ENCODE measurements at regions not wholly inside any gene's neighbourhood (a gene's known extent, or its start where the extent isn't known, plus 50 kb on each side); places are given as distances from the start of the nearest gene placed in this dataset.
"Not testable (repeated sequence)": the region's sequence is repeated elsewhere in the genome, so short reads cannot be mapped to it uniquely, and the experiment has no call there.

DNA sequence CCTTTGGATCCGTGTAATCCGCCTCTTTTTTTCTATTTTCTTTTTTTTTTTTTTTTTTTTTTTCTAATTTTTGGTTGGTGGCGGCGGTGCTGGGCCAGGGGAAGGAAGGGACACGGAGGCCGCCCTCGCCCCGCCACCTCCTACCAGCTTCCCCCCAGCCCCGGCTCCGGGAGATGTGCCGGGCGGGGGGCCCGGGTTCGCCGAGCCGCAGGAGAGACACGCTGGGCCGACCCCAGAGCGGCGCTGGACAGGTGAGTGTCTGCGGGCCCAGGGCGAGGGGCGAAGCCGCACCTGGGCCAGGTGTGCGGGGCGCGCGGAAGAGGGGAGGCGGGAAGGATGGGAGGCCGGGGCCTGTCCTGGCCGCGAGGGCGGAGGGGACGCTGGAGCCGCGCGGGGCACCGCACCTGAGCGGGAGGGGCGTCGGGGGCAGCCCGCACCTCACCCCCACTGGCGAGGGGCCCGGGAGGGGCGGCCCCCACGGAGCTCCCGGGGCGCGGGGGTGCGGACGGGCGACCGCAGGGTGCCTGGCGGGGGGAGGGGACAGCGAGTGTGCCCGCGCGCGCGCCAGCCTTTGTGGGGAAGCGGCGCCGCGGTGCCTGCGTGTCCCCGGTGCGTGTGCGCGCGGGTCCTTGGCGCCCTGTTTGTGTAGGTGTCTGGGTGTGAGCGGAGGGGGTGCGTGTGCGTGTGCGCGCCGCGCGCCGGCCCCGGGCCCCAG is 114.8 kb downstream of the CRLF3 start:
- CTCF ChIA-PET, result interaction anchor here (1.0 kb wide), 1 partner anchor 233 kb away, joined by 5 read pairs; no protein-coding TSS in a partner anchor
- Mint-ChIP-seq H3K4me1 (peaks cover 35% of the 10 kb centered on the region), H3K27ac (peak overlapping the region; percentile 74), H3K4me3 (peak overlapping the region; percentile 74), H3K27me3 (peaks cover 50% of the 10 kb centered on the region)
- H3K9me3 Mint-ChIP-seq; H3K36me3 Mint-ChIP-seq (ENCODE audit: low read depth); POLR2A ChIA-PET: not testable (repeated sequence)
- DNase-seq, result peak; percentile 27

DNA sequence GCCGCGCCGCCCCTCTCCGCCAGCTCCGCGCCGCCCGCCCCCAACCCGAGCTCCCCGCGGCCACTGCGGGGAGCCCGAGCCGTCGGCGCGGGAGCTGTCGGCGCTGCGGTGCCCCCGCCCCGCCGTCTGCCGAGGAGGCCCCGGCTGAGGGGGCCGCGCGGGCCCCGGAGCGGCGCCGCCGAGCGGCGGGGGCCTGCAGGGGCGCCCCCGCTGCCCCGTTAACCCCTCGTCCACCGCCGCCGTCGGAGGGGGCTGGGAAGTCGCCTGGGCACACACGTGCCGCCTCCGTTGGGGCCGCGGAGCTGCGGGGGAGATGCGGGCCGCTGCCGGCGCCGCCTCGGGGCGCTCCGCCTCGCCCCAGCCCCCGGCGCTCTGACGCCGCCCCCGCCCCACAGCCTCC is 115.4 kb downstream of the CRLF3 start:
- POLR2A ChIA-PET; CTCF ChIA-PET; H3K36me3 Mint-ChIP-seq (ENCODE audit: low read depth); DNase-seq; H3K27ac Mint-ChIP-seq; H3K9me3 Mint-ChIP-seq; H3K4me3 Mint-ChIP-seq: not testable (repeated sequence)
- H3K27me3 Mint-ChIP-seq, result peaks cover 53% of the 10 kb centered on the region
- peaks cover 35% of the 10 kb centered on the region for H3K4me1 Mint-ChIP-seq

DNA sequence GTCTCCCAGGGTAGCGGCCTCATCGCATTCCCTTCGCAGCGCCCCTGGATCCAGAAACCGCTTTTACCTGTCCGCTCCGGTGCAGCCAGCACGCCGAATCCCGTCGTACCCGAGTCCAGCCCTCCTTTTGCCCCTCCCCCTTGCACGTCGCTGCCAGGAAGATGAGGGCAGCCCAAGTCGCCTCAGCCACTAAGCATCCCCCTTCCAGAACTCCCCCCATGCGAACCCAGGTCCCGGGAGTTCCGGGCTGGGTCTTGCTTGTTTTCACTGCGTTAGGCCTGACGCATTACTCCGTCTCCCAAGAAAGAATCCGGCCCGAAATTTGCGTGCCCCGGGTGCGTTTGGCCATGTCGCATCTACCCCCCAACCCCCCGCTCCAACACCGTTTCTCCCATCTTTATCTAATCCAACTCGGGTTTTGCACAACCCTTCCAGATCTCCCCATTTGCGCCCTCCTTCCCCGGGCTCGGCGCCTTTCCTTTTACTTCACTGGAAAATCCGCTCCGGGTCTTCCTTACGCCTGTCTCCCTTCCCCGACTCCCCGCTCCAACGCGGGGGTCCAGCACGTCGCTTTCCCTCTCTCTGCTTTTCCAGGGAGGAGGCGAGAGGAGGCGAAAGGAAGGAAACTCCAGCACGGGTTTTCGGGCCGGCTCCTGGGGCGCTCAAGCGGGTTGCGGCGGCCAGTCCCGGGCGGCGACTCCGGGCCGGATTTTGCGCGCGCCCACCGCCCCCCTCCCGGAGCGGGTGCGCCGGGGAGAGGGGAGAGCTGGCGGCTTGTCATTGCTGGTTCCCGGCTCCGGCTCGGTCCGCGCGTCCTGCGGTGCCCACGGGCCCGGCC is 116.0 kb downstream of the CRLF3 start:
- CTCF ChIA-PET, POLR2A ChIA-PET: not testable (repeated sequence)
- H3K27me3 Mint-ChIP-seq, result peaks cover 57% of the 10 kb centered on the region

DNA sequence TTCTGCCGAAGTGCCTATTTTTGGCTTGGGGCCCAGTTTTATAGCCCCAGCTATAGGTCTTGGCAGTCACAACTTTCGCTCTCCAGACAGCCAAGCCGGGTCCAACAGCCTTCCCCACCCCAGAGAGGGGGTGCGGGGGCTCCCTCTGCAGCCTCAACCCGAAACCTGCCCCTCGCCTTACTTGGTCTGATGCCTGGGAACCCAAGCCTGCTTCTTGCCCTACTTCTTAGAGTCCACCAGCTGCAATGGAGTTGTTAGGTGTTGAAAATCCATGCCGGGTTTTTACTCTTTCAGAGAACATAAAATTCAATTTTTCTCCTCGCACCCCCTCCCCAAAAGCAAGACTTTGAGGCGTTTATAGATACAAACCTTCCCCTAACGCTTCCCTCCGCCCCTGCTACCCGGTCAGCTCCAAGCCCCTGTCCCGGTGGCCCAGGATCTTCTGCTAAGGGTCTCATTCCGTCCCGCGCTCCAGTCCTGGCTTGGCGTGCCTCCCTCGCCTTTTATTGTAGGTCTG is 116.7 kb downstream of the CRLF3 start:
- Mint-ChIP-seq H3K27me3 (peaks cover 59% of the 10 kb centered on the region), H3K4me1 (peaks cover 35% of the 10 kb centered on the region), H3K4me3 (peak overlapping the region; percentile 89), H3K27ac (peak overlapping the region; percentile 82)
- peak; percentile 16 for DNase-seq
- H3K9me3 Mint-ChIP-seq; CTCF ChIA-PET; H3K36me3 Mint-ChIP-seq (ENCODE audit: low read depth); POLR2A ChIA-PET: not testable (repeated sequence)

More for the DNA sequence above, 116.0 kb downstream of the CRLF3 start:
- not testable (repeated sequence) for H3K36me3 Mint-ChIP-seq (ENCODE audit: low read depth); H3K9me3 Mint-ChIP-seq
- Mint-ChIP-seq H3K4me1 (peaks cover 35% of the 10 kb centered on the region), H3K4me3 (peak overlapping the region; percentile 89), H3K27ac (peak overlapping the region; percentile 82)
- peak; percentile 65 for DNase-seq

DNA sequence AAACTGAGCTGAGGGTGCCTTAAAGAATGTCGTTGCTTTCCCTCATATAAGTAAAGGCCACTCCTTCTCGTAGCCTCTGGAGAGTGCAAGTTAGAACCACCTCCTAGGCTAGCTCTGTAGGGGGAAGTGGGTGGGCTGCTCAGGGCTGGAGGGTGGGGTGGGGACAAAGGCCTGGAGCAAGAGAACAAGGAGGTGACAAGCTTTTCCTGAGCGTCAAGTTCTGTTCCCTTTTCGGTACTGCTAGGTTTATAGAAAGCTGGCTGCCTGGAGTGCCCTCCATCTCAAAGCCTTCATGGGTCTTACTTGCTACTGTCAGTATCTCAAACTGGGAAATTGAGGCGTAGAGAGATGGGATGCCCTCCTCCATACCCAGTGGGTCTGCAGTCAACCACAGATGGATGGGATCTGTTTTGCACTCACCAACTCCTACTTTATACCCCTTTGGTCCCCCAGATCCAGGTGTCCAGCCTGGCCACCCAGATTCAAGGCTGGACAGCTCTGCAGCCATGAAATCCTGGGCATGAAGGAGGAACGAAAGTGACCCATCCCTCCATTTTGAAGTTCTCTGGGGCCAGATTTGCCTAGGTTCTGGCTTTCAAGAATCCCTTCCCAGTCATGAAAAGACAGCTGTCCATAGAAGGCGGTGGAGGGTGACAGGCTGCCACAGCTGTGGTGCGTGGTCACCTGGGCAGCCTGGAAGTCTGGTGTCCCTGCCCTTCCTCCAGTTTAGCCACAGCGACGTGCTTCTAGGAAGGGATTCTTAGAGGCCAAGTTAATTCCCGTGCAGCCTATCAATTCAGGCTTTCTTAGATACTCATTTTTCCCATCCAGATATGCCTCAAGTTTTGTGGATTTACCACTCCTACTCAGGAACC is 117.8 kb downstream of the CRLF3 start:
- H3K4me3 Mint-ChIP-seq, result peak overlapping the region; percentile 89
- POLR2A ChIA-PET, result not testable (repeated sequence)

DNA sequence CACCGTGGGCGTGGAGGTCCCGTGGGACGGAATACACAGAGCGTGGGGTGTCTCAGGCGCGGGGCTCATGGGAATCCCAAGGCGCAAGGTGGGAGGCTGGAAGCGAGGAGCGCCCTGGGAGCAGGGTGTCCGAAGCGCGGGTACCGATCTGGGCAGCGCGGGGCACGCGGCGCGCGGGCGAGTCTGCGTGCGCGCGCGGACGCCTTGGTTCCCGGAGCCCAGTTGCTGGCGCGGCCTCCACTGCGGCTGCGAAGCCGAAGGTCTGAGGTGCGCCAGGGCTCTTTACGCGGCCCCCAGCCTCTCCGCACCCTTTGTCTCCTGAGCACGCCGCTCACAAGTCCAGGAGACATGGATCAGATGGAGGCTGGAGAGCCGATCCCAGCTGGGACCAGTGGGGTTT is 118.5 kb downstream of the CRLF3 start:
- H3K36me3 Mint-ChIP-seq (ENCODE audit: low read depth); CTCF ChIA-PET; H3K27ac Mint-ChIP-seq; H3K9me3 Mint-ChIP-seq; H3K4me3 Mint-ChIP-seq; POLR2A ChIA-PET; DNase-seq: not testable (repeated sequence)
- H3K4me1 Mint-ChIP-seq, result peaks cover 29% of the 10 kb centered on the region
- peaks cover 62% of the 10 kb centered on the region for H3K27me3 Mint-ChIP-seq

More for the DNA sequence above, 117.8 kb downstream of the CRLF3 start:
- DNase-seq; H3K36me3 Mint-ChIP-seq (ENCODE audit: low read depth); H3K27ac Mint-ChIP-seq; CTCF ChIA-PET; H3K9me3 Mint-ChIP-seq: not testable (repeated sequence)
- H3K27me3 Mint-ChIP-seq, result peaks cover 60% of the 10 kb centered on the region
- H3K4me1 Mint-ChIP-seq, result peaks cover 35% of the 10 kb centered on the region

DNA sequence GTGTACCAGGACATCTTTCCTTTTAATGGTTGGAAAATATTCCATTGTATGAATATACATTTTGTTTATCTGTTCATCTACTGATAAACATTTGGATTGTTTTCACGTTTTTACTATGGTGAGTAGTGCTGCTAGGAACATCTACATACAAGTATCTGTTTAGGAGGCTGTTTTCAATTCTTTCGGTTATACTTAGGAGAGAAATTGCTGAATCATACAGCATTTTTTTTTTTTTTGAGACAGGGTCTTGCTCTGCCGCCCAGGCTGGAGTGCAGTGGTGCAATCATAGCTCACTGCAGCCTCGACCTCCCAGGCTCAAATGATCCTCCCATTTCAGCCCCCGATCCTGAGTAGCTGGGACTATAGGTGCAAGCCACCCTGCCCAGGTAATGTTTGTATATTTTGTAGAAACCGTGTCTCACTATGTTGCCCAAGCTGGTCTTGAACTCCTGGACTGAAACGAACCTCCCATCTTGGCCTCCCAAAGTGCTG is 122.9 kb downstream of the CRLF3 start:
- POLR2A ChIA-PET, result no interaction called here
- no peak overlapping the region for H3K4me3 Mint-ChIP-seq
- peaks cover 7% of the 10 kb centered on the region for H3K4me1 Mint-ChIP-seq
- no peak overlapping the region for H3K27ac Mint-ChIP-seq
- H3K27me3 Mint-ChIP-seq, result peaks cover 48% of the 10 kb centered on the region
- no peak for DNase-seq
- H3K36me3 Mint-ChIP-seq (ENCODE audit: low read depth), result no peaks in the 10 kb centered on the region
- CTCF ChIA-PET, result no interaction called here
- no peaks in the 10 kb centered on the region for H3K9me3 Mint-ChIP-seq

DNA sequence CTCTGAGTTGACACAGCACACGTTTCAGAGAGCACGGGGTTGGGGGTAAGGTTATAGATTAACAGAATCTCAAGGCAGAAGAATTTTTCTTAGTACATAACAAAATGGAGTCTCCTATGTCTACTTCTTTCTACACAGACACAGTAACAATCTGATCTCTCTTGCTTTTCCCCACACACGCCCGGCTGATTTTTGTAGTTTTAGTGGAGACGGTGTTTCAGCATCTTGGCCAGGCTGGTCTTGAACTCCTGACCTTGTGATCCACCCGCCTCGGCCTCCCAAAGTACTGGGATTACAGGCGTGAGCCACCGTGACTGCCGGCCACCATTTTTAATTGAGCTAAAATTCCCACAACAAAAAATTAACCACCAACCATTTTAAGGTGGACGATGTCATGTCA is 123.7 kb downstream of the CRLF3 start:
- DNase-seq; H3K4me3 Mint-ChIP-seq; H3K4me1 Mint-ChIP-seq; H3K9me3 Mint-ChIP-seq; CTCF ChIA-PET; H3K36me3 Mint-ChIP-seq (ENCODE audit: low read depth); H3K27ac Mint-ChIP-seq; POLR2A ChIA-PET: not testable (repeated sequence)
- peaks cover 44% of the 10 kb centered on the region for H3K27me3 Mint-ChIP-seq

DNA sequence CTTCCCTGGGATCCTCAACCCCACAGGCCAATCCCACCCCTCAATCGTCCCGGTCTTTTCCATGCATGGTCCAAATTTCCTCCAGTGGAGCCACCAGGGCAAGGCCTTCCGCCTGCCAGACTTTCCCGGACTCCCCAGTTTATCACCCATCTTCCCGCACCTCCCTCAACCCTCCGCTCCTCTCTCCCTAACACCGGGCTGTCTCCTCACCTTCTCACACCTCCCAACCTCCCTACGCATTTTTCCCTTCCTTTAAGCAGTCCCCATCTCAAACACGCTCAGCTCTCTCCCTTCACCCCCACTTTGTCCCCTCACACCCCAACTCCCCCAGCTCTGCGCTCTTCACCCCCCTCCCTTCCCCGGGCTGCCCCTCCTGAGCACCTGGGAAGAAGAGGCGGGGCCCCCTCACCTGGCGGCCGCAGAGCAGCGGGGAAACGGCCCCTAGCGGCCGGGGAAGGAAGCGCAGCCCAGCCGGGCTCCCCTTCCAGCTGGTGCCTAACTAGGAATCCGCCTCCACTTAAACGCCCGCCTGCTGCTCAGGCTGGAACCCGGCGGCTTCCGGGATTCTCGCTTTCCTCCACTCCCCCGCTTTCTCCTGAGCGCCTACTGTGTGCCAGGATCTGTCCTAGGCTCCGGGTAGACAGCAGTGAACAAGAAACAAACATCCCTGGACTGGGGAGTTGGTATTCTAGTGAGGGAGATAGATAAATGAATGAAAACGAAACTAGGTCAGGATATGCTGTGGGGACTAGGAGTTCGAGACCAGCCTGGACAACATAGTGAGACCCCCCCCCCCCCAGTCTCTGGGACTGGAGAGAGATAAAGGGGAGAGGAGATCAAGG is 126.7 kb downstream of the CRLF3 start:
- Mint-ChIP-seq H3K27ac (peak overlapping the region; percentile 72), H3K4me3 (peak overlapping the region; percentile 76)

DNA sequence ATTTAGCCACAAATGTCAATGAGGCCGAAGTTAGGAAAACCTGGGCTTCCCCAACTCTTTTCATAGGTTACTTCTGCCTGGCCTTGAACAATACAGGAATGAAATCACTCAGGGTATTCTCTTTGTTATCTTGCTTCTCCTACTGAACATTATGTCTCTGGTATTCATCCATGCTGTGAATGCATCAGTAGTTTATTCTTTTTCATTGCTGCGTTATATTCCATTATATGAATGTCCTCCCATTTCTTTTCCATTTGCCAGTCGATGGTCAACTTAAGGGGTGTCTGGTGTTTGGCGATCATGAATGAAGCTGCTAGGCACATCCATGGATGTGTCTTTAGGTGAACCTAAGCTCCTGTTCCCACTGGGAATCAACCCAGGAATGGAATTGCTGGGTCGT is 128.3 kb downstream of the CRLF3 start:
- Mint-ChIP-seq H3K27ac (no peak overlapping the region), H3K36me3 (ENCODE audit: low read depth) (no peaks in the 10 kb centered on the region), H3K9me3 (no peaks in the 10 kb centered on the region), H3K4me3 (no peak overlapping the region), H3K4me1 (peaks cover 12% of the 10 kb centered on the region), H3K27me3 (peaks cover 34% of the 10 kb centered on the region)
- no peak for DNase-seq
- ChIA-PET POLR2A (no interaction called here), CTCF (no interaction called here)

More for the DNA sequence above, 126.7 kb downstream of the CRLF3 start:
- Mint-ChIP-seq H3K4me1 (peaks cover 12% of the 10 kb centered on the region), H3K27me3 (peaks cover 35% of the 10 kb centered on the region)
- H3K9me3 Mint-ChIP-seq; POLR2A ChIA-PET; H3K36me3 Mint-ChIP-seq (ENCODE audit: low read depth): not testable (repeated sequence)
- CTCF ChIA-PET, result interaction anchor here (0.6 to 1.2 kb wide), 3 partner anchors 9 to 580 kb away, joined by 3 to 7 read pairs (median 4); no protein-coding TSS in a partner anchor
- peak; percentile 67 for DNase-seq

DNA sequence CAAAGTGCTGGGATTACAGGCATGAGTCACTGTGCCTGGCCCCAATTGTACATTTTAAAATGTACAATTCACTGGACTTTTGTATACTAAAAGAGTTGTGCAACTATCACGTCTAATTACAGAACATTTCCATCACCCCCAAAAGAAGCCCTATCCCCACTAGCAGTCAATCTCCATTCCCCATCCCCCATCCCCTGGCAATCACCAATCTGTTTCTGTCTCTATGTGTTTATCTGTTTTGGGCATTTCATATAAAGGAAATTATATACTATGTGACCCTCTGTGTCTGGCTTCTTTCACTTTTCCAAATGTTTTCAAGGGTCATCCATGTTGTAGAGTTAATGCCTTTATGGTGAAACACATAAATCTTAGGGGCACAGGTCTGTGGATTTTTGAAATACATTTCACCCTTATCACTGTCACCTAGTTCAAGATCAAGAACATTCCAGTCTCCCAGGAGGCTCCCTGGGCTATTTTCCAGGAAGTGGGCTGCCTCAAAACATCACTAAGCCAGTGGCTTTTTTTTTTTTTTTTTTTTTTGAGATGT is 129.2 kb downstream of the CRLF3 start:
- H3K36me3 Mint-ChIP-seq (ENCODE audit: low read depth); H3K9me3 Mint-ChIP-seq; DNase-seq; CTCF ChIA-PET; H3K4me3 Mint-ChIP-seq; H3K27ac Mint-ChIP-seq; POLR2A ChIA-PET: not testable (repeated sequence)
- Mint-ChIP-seq H3K4me1 (peaks cover 12% of the 10 kb centered on the region), H3K27me3 (peaks cover 29% of the 10 kb centered on the region)

DNA sequence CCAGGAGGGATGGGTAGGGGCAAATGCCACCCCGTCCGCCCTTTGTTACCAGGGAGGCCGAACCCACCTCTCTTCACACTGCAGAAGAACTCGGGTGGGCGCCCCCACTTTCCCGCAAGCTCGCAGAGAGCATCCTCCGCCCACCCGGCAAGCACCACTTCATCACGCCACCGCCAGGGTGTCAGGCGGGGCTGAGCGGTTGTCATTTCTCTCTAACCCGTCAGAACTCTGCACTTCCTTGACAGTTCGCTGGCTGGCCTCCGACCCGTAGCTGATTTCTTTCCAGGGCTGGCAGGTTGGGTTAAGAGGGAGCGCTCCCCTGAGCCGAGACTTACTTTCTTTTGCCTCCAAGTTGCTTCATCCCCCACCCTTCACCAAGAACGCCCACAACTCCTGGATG is 130.7 kb downstream of the CRLF3 start:
- H3K36me3 Mint-ChIP-seq (ENCODE audit: low read depth); H3K4me3 Mint-ChIP-seq; H3K27ac Mint-ChIP-seq; H3K9me3 Mint-ChIP-seq; POLR2A ChIA-PET: not testable (repeated sequence)
- CTCF ChIA-PET, result interaction anchor here (0.6 to 1.1 kb wide), 2 partner anchors 16 to 116 kb away, joined by 3 to 4 read pairs; no protein-coding TSS in a partner anchor
- Mint-ChIP-seq H3K4me1 (peaks cover 12% of the 10 kb centered on the region), H3K27me3 (peaks cover 24% of the 10 kb centered on the region)
- peak; percentile 58 for DNase-seq
